PC-3 (cell line): ENCODE measurements at regions not wholly inside any gene's neighbourhood (a gene's known extent, or its start where the extent isn't known, plus 50 kb on each side); places are given as distances from the start of the nearest gene placed in this dataset.

Experiments
- CTCF ChIP-seq: fragments of 300-600 bp; sonication (generic); conservative IDR thresholded peaks from 2 replicates; pipeline ENCODE4 v1.5.1; 2017; ENCODE audit warnings: antibody characterized with exemption, low read depth, mild to moderate bottlenecking, low read length
- EZH2phosphoT487 ChIP-seq: fragments of 300-600 bp; sonication (generic); IDR thresholded peaks from 2 replicates; pipeline ENCODE4 v1.6.1; 2018; ENCODE audit warnings: mild to moderate bottlenecking, antibody characterized with exemption, low read length, borderline replicate concordance

GRCh38 chr1:118815909-118816308, 172.2 kb downstream of the TBX15 start:
- TF ChIP-seq CTCF (no peak), EZH2phosphoT487 (no peak)
